Esophagus muscularis mucosa (tissue), 4 donors: ENCODE measurements at regions not wholly inside any gene's neighbourhood (a gene's known extent, or its start where the extent isn't known, plus 50 kb on each side); places are given as distances from the start of the nearest gene placed in this dataset.

Source experiments
- EP300 ChIP-seq: sonication (generic); formaldehyde crosslinking; IDR thresholded peaks from one replicate; pipeline ENCODE4 v1.6.1; 2017; ENCODE audit warnings: antibody characterized with exemption
- POLR2A ChIP-seq: fragments of 450-650 bp; IDR thresholded peaks from one replicate; pipeline ENCODE4 v1.6.1; 2017; ENCODE audit warnings: antibody characterized with exemption, moderate library complexity, mild to moderate bottlenecking, low read depth
- POLR2AphosphoS5 ChIP-seq, 2 donors: sonication (generic); formaldehyde crosslinking; IDR thresholded peaks; one replicate each; pipeline ENCODE4 v1.6.1; 2017; ENCODE audit warnings: antibody characterized with exemption in 2 of 2
- TF ChIP-seq, protein P1 (sequence below), 3 experiments: fragments of 200-600 bp in 2 of 3; fragments of 450-650 bp in 1 of 3; sonication (generic) in 2 of 3; IDR thresholded peaks; one replicate each; pipeline ENCODE4 v1.5.1; 2017 to 2019; ENCODE audit warnings: antibody characterized with exemption in 3 of 3, mild to moderate bottlenecking in 2 of 3, moderate library complexity in 1 of 3

DNA sequence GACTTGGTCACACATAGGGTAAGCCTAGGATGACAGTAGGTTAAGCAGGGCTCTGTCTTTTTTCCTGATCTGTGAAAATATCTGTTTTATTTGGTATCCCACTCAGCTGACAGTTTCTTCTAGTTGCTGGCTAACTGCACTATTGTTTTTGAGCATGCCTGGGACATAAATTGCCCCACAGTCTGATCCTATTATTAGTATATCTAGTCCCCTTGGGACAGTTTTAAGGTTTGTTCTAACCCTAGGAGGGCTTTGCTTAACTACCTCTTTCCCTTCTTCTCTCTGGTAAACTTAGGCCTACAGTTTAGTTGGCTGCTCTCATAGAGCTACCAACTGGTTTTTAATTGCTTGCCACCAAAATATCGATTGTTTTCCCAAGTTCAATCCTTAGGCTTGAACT, 446.6 kb downstream of the ARHGEF28 start:
- TF ChIP-seq POLR2A (no peak), POLR2AphosphoS5 (IDR thresholded peaks at IDR 0.05) (no peak), EP300 (no peak)
- TF ChIP-seq, protein P1, sequence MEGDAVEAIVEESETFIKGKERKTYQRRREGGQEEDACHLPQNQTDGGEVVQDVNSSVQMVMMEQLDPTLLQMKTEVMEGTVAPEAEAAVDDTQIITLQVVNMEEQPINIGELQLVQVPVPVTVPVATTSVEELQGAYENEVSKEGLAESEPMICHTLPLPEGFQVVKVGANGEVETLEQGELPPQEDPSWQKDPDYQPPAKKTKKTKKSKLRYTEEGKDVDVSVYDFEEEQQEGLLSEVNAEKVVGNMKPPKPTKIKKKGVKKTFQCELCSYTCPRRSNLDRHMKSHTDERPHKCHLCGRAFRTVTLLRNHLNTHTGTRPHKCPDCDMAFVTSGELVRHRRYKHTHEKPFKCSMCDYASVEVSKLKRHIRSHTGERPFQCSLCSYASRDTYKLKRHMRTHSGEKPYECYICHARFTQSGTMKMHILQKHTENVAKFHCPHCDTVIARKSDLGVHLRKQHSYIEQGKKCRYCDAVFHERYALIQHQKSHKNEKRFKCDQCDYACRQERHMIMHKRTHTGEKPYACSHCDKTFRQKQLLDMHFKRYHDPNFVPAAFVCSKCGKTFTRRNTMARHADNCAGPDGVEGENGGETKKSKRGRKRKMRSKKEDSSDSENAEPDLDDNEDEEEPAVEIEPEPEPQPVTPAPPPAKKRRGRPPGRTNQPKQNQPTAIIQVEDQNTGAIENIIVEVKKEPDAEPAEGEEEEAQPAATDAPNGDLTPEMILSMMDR (IDR thresholded peaks at IDR 0.05), result no peak
